Right lobe of liver (tissue), 6 donors: ENCODE measurements at regions not wholly inside any gene's neighbourhood (a gene's known extent, or its start where the extent isn't known, plus 50 kb on each side); places are given as distances from the start of the nearest gene placed in this dataset.

Experiments
- ATAC-seq, 4 donors: fragments of 200-7000 bp; cut with Tn5 transposase; one replicate each; pipeline ENCODE4 v1.9.1; 2020; ENCODE audit warnings: mild to moderate bottlenecking in 4 of 4, moderate library complexity in 4 of 4
- DNase-seq, 3 donors: peaks; one replicate each; pipeline ENCODE4 v3.0.0-alpha.2; 2020
- H3K27ac ChIP-seq, 3 donors: fragments of 200-600 bp; one replicate each; pipeline ENCODE4 v1.8.0; 2022
- H3K27me3 ChIP-seq, 2 donors: fragments of 200-600 bp; one replicate each; pipeline ENCODE4 v1.8.0; 2022
- H3K36me3 ChIP-seq, 4 donors: fragments of 200-600 bp; sonication (generic) in 1 of 4; one replicate each; pipeline versions ENCODE4 v1.5.1 to v1.8.0; 2017 to 2022; ENCODE audit warnings: control low read depth in 1 of 4
- H3K4me1 ChIP-seq, 4 donors: fragments of 200-600 bp; sonication (generic) in 1 of 4; one replicate each; pipeline versions ENCODE4 v1.5.1 to v1.8.0; 2017 to 2022; ENCODE audit warnings: control low read depth in 1 of 4
- H3K4me3 ChIP-seq, 3 donors: fragments of 200-600 bp; one replicate each; pipeline ENCODE4 v1.8.0; 2022
- H3K9me3 ChIP-seq, 4 donors: fragments of 200-600 bp; sonication (generic) in 1 of 4; one replicate each; pipeline versions ENCODE4 v1.5.1 to v1.8.0; 2017 to 2022; ENCODE audit warnings: control low read depth in 1 of 4
- POLR2A ChIP-seq: fragments of 450-650 bp; IDR thresholded peaks from one replicate; pipeline ENCODE4 v1.6.1; 2017; ENCODE audit warnings: antibody characterized with exemption, mild to moderate bottlenecking
- WGBS: methylation state at CpG from one replicate; pipeline ENCODE4 v1.1.6; 2018; ENCODE audit warnings: low coverage, low lambda C conversion rate; ENCODE audit not compliant: insufficient coverage; ENCODE audit errors: missing lambda C conversion rate; 5-methylcytosine and 5-hydroxymethylcytosine counted together
- intact Hi-C, 2 donors: fragments of 100-400 bp; cut with DNase I; formaldehyde crosslinking; loops; one replicate each; pipeline versions ENCODE4 v1.11.2 to v1.14.1; 2022
- TF ChIP-seq, protein P1 (sequence below), 4 donors: fragments of 200-600 bp in 3 of 4; fragments of 450-650 bp in 1 of 4; IDR thresholded peaks; one replicate each; pipeline versions ENCODE4 v1.5.1 to v1.8.0; 2016 to 2022; ENCODE audit warnings: antibody characterized with exemption in 4 of 4, mild to moderate bottlenecking in 2 of 4
- donor health status: DM: no; HTN: yes; CAD: no.
- donor health status: DM: no; HTN: no; CAD: no.
- donor health status: DM: no; HTN: no; CAD: no.
- donor health status: DM: no; HTN: yes; CAD: no.
- donor health status: DM: no; HTN: yes; CAD: no.

GRCh38 chr21:20822666-20823065 is 175.5 kb upstream of the NCAM2 start:
- TF ChIP-seq, protein P1, sequence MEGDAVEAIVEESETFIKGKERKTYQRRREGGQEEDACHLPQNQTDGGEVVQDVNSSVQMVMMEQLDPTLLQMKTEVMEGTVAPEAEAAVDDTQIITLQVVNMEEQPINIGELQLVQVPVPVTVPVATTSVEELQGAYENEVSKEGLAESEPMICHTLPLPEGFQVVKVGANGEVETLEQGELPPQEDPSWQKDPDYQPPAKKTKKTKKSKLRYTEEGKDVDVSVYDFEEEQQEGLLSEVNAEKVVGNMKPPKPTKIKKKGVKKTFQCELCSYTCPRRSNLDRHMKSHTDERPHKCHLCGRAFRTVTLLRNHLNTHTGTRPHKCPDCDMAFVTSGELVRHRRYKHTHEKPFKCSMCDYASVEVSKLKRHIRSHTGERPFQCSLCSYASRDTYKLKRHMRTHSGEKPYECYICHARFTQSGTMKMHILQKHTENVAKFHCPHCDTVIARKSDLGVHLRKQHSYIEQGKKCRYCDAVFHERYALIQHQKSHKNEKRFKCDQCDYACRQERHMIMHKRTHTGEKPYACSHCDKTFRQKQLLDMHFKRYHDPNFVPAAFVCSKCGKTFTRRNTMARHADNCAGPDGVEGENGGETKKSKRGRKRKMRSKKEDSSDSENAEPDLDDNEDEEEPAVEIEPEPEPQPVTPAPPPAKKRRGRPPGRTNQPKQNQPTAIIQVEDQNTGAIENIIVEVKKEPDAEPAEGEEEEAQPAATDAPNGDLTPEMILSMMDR (IDR thresholded peaks at IDR 0.05), result no peak
- no peak for TF ChIP-seq POLR2A
- Histone ChIP-seq H3K27ac (no peak overlapping the region), H3K36me3 (no peaks in the 10 kb centered on the region), H3K4me1 (no peaks in the 10 kb centered on the region), H3K27me3 (no peaks in the 10 kb centered on the region), H3K4me3 (no peak overlapping the region), H3K9me3 (no peaks in the 10 kb centered on the region)
- WGBS, result 34% methylated on average over 2 of the region's 2 CpGs
- DNase-seq (no peak), ATAC-seq (no peak)
- intact Hi-C loops, result no loop called here

GRCh38 chr21:20852866-20853265 is 145.3 kb upstream of the NCAM2 start:
- no peak for ATAC-seq
- H3K4me3 ChIP-seq, result no peak overlapping the region
- intact Hi-C loops, result no loop called here
- H3K9me3 ChIP-seq, result no peaks in the 10 kb centered on the region
- H3K27me3 ChIP-seq, result no peaks in the 10 kb centered on the region
- no peak for DNase-seq
- no peaks in the 10 kb centered on the region for H3K4me1 ChIP-seq
- TF ChIP-seq POLR2A, result no peak
- TF ChIP-seq, protein P1 (IDR thresholded peaks at IDR 0.05), result no peak
- WGBS, result 37% methylated on average over 2 of the region's 2 CpGs
- H3K36me3 ChIP-seq, result no peaks in the 10 kb centered on the region
- H3K27ac ChIP-seq, result no peak overlapping the region

- DNase-seq, result no peak
- intact Hi-C loops, result no loop called here
- Histone ChIP-seq H3K4me3 (no peak overlapping the region), H3K36me3 (no peaks in the 10 kb centered on the region), H3K27ac (no peak overlapping the region), H3K4me1 (no peaks in the 10 kb centered on the region), H3K9me3 (no peaks in the 10 kb centered on the region), H3K27me3 (no peaks in the 10 kb centered on the region)
- ATAC-seq, result peak; percentile 24 to 85 (median 82)
- 10% methylated on average over 5 of the region's 5 CpGs for WGBS
- TF ChIP-seq, protein P1 (IDR thresholded peaks at IDR 0.05), result no peak
- TF ChIP-seq POLR2A, result no peak
Measured at GRCh38 chr21:20856926-20857325, 141.3 kb upstream of the NCAM2 start.

DNA sequence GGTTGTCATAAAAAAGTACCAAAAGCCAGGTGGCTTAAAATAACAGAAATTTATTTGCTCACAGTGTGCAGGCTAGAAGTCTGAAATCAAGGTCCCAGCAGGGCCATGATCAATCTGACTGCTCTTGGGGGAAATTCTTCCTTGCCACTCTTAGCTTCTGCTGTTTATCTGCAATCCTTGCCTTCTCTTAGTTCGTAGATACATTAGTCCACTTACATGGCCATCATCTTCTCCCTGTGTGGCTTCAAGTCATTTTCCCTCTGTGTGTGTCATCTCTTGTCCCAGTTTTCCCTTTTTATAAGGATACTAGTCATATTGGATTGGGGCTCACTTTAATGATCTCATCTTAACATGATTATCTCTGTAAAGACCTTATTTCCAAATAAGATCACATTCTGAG is 124.0 kb upstream of the NCAM2 start:
- intact Hi-C loops, result no loop called here
- no peak overlapping the region for H3K4me3 ChIP-seq
- H3K36me3 ChIP-seq, result no peaks in the 10 kb centered on the region
- WGBS, result 15% methylated on average over 1 of the region's 1 CpG
- DNase-seq (no peak), ATAC-seq (no peak)
- H3K9me3 ChIP-seq, result no peaks in the 10 kb centered on the region
- no peaks in the 10 kb centered on the region for H3K27me3 ChIP-seq
- H3K27ac ChIP-seq, result no peak overlapping the region
- TF ChIP-seq POLR2A, result no peak
- TF ChIP-seq, protein P1 (IDR thresholded peaks at IDR 0.05), result no peak
- H3K4me1 ChIP-seq, result no peaks in the 10 kb centered on the region

DNA sequence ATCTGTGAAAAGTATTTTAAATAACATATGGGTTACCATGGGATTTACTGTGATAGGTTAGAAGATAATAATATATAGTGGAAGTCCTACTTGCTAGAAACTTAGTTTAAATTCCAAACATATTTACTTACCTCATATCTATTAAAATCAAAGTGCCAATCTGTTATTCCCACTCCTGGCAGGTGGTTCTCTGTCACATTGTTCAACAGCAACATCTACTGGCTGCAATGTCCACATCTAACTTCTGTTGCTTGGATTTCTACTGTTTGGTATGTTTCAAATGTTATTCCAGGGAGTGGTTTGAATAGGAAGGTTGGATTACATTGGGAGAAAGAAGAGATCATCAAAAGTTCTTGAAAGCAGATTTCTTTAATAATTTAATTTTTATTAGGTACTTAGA is 122.5 kb upstream of the NCAM2 start:
- no peaks in the 10 kb centered on the region for H3K4me1 ChIP-seq
- TF ChIP-seq POLR2A, result no peak
- TF ChIP-seq, protein P1 (IDR thresholded peaks at IDR 0.05), result no peak
- H3K9me3 ChIP-seq, result no peaks in the 10 kb centered on the region
- no peak for ATAC-seq
- no peak overlapping the region for H3K4me3 ChIP-seq
- H3K27ac ChIP-seq, result no peak overlapping the region
- H3K36me3 ChIP-seq, result no peaks in the 10 kb centered on the region
- intact Hi-C loops, result no loop called here
- H3K27me3 ChIP-seq, result no peaks in the 10 kb centered on the region
- no peak for DNase-seq
